ENCODE measurements at regions not wholly inside any gene's neighbourhood (a gene's known extent, or its start where the extent isn't known, plus 50 kb on each side); places are given as distances from the start of the nearest gene placed in this dataset.

DNA sequence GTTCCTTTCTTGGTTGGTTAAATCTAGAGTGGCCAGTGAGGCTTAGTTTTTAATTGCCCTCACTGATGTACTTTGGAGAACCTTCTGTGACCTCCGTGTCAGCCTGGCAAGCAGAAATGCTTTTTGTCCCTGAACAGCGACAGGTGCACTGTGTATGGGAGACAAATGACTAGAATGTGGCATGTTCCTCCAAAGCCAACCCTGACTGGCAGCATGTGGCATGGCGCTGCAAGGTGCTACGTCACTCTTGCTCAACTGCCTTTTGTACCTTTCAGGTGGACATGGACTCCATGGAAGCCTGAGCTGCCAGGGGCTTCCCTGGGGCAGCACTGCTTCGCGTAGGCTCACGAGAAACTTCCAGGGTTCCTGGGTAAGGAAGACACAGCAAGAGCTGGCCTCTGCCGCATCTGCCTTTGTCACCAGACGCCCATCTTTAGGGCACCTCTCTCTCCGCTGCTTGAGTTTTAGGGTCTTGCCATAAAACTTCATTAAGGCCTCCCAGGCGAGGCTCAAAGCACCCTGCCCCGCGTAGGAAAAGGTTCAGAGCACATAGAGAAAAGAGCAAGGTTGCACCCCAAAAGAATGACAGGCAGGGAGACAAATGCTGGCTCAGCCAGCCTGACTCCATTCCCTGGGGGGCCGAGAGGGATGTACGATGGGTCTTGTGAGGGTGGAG lies 167.1 kb upstream of the SOX1 start:
- intact Hi-C loops (cut with micrococcal nuclease; ENCODE audit: unreplicated experiment) = no loop called here
- Histone ChIP-seq H3K4me1 (ENCODE audit: insufficient read depth, low read length, poor library complexity, severe bottlenecking) (no peaks in the 10 kb centered on the region), H3K4me3 (ENCODE audit: low read depth, low read length, poor library complexity, severe bottlenecking) (no peak overlapping the region), H3K36me3 (ENCODE audit: insufficient read depth, low read length, poor library complexity, severe bottlenecking) (no peaks in the 10 kb centered on the region), H3K27me3 (replicated peaks; ENCODE audit: insufficient read depth, low read depth, low read length, poor library complexity) (peaks cover 33% of the 10 kb centered on the region), H3K27ac (ENCODE audit: low read depth, low read length, poor library complexity, severe bottlenecking) (no peak overlapping the region), H3K9me3 (ENCODE audit: low read depth, low read length, poor library complexity, severe bottlenecking) (no peaks in the 10 kb centered on the region)
- POLR2A ChIA-PET (ENCODE audit: low non-redundant PET) = no interaction called here
- DNase-seq (ENCODE audit: low spot score) = no peak
- TF ChIP-seq EZH2 (IDR thresholded peaks at IDR 0.05; ENCODE audit: borderline replicate concordance, low read depth, low read length, poor library complexity, severe bottlenecking) = no peak
- no peak for TF ChIP-seq CTCF (conservative IDR thresholded peaks at IDR 0.05; ENCODE audit: low read depth, low read length)
- CTCF ChIA-PET = no interaction called here
- no TSS peak for BruUV-seq (replicated peaks)

DNA sequence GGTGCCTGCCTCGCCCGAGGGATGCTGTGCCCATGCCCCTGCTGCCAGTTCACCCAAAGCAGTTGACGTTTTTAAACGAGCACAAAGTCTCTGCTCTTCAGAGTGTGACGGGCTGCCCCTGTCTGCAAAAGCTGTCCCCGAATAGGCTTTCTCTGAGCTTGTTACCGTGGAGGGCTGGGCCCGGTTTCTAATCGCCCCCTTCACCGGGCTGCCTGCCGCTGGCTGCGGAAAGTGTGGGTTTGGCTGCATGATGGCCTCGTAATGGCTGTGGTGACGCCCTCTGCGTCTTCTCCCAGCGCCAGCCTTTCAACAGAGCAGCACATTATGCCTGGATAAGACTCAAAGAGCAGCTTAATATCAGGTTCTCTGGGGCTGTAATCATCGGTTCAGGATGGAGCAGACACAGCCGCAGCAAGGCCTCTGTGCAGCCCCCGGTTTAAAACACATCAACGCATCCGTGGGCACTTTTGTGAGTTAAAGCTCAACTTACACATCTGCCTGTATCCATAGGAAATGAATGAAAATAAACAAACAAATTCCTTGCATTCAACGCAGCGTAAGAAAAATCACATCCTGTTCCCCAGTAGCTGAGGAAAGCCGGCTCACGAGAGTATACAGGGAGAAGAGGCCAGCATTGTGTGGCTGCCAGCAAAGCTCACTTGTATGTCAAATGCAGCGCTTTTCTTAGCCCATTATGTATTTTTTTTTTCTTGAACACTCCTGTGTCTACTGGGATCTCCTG lies 166.4 kb upstream of the SOX1 start:
- Histone ChIP-seq H3K27ac (ENCODE audit: low read depth, low read length, poor library complexity, severe bottlenecking) (no peak overlapping the region), H3K4me3 (ENCODE audit: low read depth, low read length, poor library complexity, severe bottlenecking) (no peak overlapping the region), H3K27me3 (replicated peaks; ENCODE audit: insufficient read depth, low read depth, low read length, poor library complexity) (peaks cover 33% of the 10 kb centered on the region), H3K36me3 (ENCODE audit: insufficient read depth, low read length, poor library complexity, severe bottlenecking) (no peaks in the 10 kb centered on the region), H3K4me1 (ENCODE audit: insufficient read depth, low read length, poor library complexity, severe bottlenecking) (no peaks in the 10 kb centered on the region), H3K9me3 (ENCODE audit: low read depth, low read length, poor library complexity, severe bottlenecking) (no peaks in the 10 kb centered on the region)
- intact Hi-C loops (cut with micrococcal nuclease; ENCODE audit: unreplicated experiment) = no loop called here
- DNase-seq (ENCODE audit: low spot score) = no peak
- ChIA-PET CTCF (no interaction called here), POLR2A (ENCODE audit: low non-redundant PET) (no interaction called here)
- BruUV-seq (replicated peaks) = no TSS peak
- peak; percentile 64 for TF ChIP-seq EZH2 (IDR thresholded peaks at IDR 0.05; ENCODE audit: borderline replicate concordance, low read depth, low read length, poor library complexity, severe bottlenecking)
- no peak for TF ChIP-seq CTCF (conservative IDR thresholded peaks at IDR 0.05; ENCODE audit: low read depth, low read length)

GRCh38 chr13:111901267-111901915 lies 165.6 kb upstream of the SOX1 start:
- Histone ChIP-seq H3K4me3 (ENCODE audit: low read depth, low read length, poor library complexity, severe bottlenecking) (no peak overlapping the region), H3K36me3 (ENCODE audit: insufficient read depth, low read length, poor library complexity, severe bottlenecking) (no peaks in the 10 kb centered on the region), H3K4me1 (ENCODE audit: insufficient read depth, low read length, poor library complexity, severe bottlenecking) (no peaks in the 10 kb centered on the region), H3K27me3 (replicated peaks; ENCODE audit: insufficient read depth, low read depth, low read length, poor library complexity) (peaks cover 33% of the 10 kb centered on the region), H3K9me3 (ENCODE audit: low read depth, low read length, poor library complexity, severe bottlenecking) (no peaks in the 10 kb centered on the region), H3K27ac (ENCODE audit: low read depth, low read length, poor library complexity, severe bottlenecking) (no peak overlapping the region)
- intact Hi-C loops (cut with micrococcal nuclease; ENCODE audit: unreplicated experiment) = no loop called here
- BruUV-seq (replicated peaks) = no TSS peak
- CTCF ChIA-PET = no interaction called here
- POLR2A ChIA-PET (ENCODE audit: low non-redundant PET) = no interaction called here
- TF ChIP-seq EZH2 (IDR thresholded peaks at IDR 0.05; ENCODE audit: borderline replicate concordance, low read depth, low read length, poor library complexity, severe bottlenecking) = no peak
- TF ChIP-seq CTCF (conservative IDR thresholded peaks at IDR 0.05; ENCODE audit: low read depth, low read length) = no peak
- no peak for DNase-seq (ENCODE audit: low spot score)

All from A673 (cell line).